Panc1 (cell line): ENCODE measurements at regions not wholly inside any gene's neighbourhood (a gene's known extent, or its start where the extent isn't known, plus 50 kb on each side); places are given as distances from the start of the nearest gene placed in this dataset.

Experiments
- ATAC-seq: fragments of 200-7000 bp; cut with Tn5 transposase; 2 replicates; pipeline ENCODE4 v1.9.1; 2020; ENCODE audit warnings: mild to moderate bottlenecking, moderate library complexity
- BruUV-seq: library from RNA; stranded (reverse); fragments of 400-500 nt; replicated peaks from 2 replicates; lab custom pipeline; 2021; lab: Mats Ljungman, UMichigan
- CTCF ChIA-PET: fragments of 300-600 bp; sonication (Branson Sonifier 250); formaldehyde crosslinking; loops from one replicate; lab custom pipeline; 2022; ENCODE audit warnings: antibody characterized with exemption; lab: Charles Lee
- POLR2A ChIA-PET: fragments of 300-600 bp; sonication (Branson Sonifier 250); formaldehyde crosslinking; loops from one replicate; lab custom pipeline; 2022; ENCODE audit warnings: antibody characterized with exemption; lab: Charles Lee
- DNase-seq: peaks from one replicate; pipeline ENCODE4 v3.0.0-alpha.2; 2010; ENCODE audit warnings: low read depth, low spot score
- H3K27ac ChIP-seq: 2 replicates; pipeline ENCODE4 v1.5.1; 2011; ENCODE audit warnings: mild to moderate bottlenecking, low read length, inconsistent platforms
- H3K27me3 ChIP-seq: fragments of 200-500 bp; sonication (Bioruptor generic); 2 replicates; pipeline ENCODE4 v1.6.0; 2014; ENCODE audit warnings: low read length, inconsistent platforms; ENCODE audit not compliant: control insufficient read depth, insufficient read depth
- H3K36me3 ChIP-seq: fragments of 200-500 bp; sonication (Bioruptor generic); 2 replicates; pipeline ENCODE4 v1.5.1; 2014; ENCODE audit warnings: inconsistent platforms, mild to moderate bottlenecking, low read length, moderate library complexity; ENCODE audit not compliant: control insufficient read depth, insufficient read depth
- H3K4me1 ChIP-seq: 2 replicates; pipeline ENCODE4 v1.5.1; 2011; ENCODE audit warnings: inconsistent platforms, mild to moderate bottlenecking, low read length, moderate library complexity; ENCODE audit not compliant: control insufficient read depth, insufficient read depth
- H3K4me3 ChIP-seq, 2 experiments: 2 replicates each; pipeline ENCODE4 v1.5.1; 2011 to 2012; ENCODE audit warnings: low read depth in 2 of 2, low read length in 2 of 2, mild to moderate bottlenecking in 2 of 2, inconsistent platforms in 1 of 2, moderate library complexity in 1 of 2
- H3K9me3 ChIP-seq: fragments of 200-500 bp; sonication (Bioruptor generic); 2 replicates; pipeline ENCODE4 v1.5.1; 2014; ENCODE audit warnings: low read depth, mild to moderate bottlenecking, inconsistent platforms, low read length, moderate library complexity; ENCODE audit not compliant: control insufficient read depth, insufficient read depth
- POLR2AphosphoS5 ChIP-seq: IDR thresholded peaks from 2 replicates; pipeline ENCODE4 v1.6.1; 2012; ENCODE audit warnings: mild to moderate bottlenecking, low read depth, low read length, moderate library complexity
- SIN3A ChIP-seq: IDR thresholded peaks from 2 replicates; pipeline ENCODE4 v1.6.1; 2012; ENCODE audit warnings: low read depth, mild to moderate bottlenecking, low read length, moderate library complexity, borderline replicate concordance; ENCODE audit not compliant: insufficient read depth
- TCF7L2 ChIP-seq: IDR thresholded peaks from 2 replicates; pipeline ENCODE4 v1.6.1; 2011; ENCODE audit warnings: mild to moderate bottlenecking, low read depth, low read length, inconsistent platforms
- in situ Hi-C: cut with HindIII; loops from 2 replicates; pipeline ENCODE4 v1.10.0; 2016; ENCODE audit warnings: low sequenced_read_pairs, low pct_unique_long_range_greater_than_20kb
- intact Hi-C: fragments of 100-400 bp; cut with micrococcal nuclease; formaldehyde crosslinking; loops from one replicate; pipeline ENCODE4 v1.10.0; 2022; ENCODE audit not compliant: unreplicated experiment
- TF ChIP-seq, protein P1 (sequence below): fragments of 450-650 bp; IDR thresholded peaks from 2 replicates; pipeline ENCODE4 v1.5.1; 2017; ENCODE audit warnings: mild to moderate bottlenecking
- TF ChIP-seq, protein P2 (sequence below), 2 experiments: IDR thresholded peaks; 2 replicates each; pipeline ENCODE4 v1.6.1; 2011 to 2012; ENCODE audit warnings: low read depth in 2 of 2, control low read depth in 1 of 2, low read length in 1 of 2, mild to moderate bottlenecking in 1 of 2, moderate library complexity in 1 of 2; ENCODE audit not compliant: insufficient read depth in 1 of 2

GRCh38 chr20:39146394-39146793 lies 184.2 kb downstream of the DHX35 start:
- CTCF ChIA-PET = no interaction called here
- ATAC-seq (no peak), DNase-seq (no peak)
- POLR2A ChIA-PET = no interaction called here
- Histone ChIP-seq H3K9me3 (no peaks in the 10 kb centered on the region), H3K27ac (no peak overlapping the region), H3K36me3 (no peaks in the 10 kb centered on the region), H3K27me3 (peaks cover 6% of the 10 kb centered on the region), H3K4me3 (no peak overlapping the region), H3K4me1 (no peaks in the 10 kb centered on the region)
- in situ Hi-C loops = no loop called here
- intact Hi-C loops = no loop called here
- TF ChIP-seq, protein P1, sequence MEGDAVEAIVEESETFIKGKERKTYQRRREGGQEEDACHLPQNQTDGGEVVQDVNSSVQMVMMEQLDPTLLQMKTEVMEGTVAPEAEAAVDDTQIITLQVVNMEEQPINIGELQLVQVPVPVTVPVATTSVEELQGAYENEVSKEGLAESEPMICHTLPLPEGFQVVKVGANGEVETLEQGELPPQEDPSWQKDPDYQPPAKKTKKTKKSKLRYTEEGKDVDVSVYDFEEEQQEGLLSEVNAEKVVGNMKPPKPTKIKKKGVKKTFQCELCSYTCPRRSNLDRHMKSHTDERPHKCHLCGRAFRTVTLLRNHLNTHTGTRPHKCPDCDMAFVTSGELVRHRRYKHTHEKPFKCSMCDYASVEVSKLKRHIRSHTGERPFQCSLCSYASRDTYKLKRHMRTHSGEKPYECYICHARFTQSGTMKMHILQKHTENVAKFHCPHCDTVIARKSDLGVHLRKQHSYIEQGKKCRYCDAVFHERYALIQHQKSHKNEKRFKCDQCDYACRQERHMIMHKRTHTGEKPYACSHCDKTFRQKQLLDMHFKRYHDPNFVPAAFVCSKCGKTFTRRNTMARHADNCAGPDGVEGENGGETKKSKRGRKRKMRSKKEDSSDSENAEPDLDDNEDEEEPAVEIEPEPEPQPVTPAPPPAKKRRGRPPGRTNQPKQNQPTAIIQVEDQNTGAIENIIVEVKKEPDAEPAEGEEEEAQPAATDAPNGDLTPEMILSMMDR = no peak
- no peak for TF ChIP-seq SIN3A
- TF ChIP-seq POLR2AphosphoS5 = no peak
- TF ChIP-seq, protein P2, sequence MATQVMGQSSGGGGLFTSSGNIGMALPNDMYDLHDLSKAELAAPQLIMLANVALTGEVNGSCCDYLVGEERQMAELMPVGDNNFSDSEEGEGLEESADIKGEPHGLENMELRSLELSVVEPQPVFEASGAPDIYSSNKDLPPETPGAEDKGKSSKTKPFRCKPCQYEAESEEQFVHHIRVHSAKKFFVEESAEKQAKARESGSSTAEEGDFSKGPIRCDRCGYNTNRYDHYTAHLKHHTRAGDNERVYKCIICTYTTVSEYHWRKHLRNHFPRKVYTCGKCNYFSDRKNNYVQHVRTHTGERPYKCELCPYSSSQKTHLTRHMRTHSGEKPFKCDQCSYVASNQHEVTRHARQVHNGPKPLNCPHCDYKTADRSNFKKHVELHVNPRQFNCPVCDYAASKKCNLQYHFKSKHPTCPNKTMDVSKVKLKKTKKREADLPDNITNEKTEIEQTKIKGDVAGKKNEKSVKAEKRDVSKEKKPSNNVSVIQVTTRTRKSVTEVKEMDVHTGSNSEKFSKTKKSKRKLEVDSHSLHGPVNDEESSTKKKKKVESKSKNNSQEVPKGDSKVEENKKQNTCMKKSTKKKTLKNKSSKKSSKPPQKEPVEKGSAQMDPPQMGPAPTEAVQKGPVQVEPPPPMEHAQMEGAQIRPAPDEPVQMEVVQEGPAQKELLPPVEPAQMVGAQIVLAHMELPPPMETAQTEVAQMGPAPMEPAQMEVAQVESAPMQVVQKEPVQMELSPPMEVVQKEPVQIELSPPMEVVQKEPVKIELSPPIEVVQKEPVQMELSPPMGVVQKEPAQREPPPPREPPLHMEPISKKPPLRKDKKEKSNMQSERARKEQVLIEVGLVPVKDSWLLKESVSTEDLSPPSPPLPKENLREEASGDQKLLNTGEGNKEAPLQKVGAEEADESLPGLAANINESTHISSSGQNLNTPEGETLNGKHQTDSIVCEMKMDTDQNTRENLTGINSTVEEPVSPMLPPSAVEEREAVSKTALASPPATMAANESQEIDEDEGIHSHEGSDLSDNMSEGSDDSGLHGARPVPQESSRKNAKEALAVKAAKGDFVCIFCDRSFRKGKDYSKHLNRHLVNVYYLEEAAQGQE (IDR thresholded peaks at IDR 0.05; ENCODE audit: insufficient read depth in 1 of 2, low read depth in 2 of 2, low read length in 1 of 2) = no peak
- no peak for TF ChIP-seq TCF7L2
- no TSS peak for BruUV-seq

DNA sequence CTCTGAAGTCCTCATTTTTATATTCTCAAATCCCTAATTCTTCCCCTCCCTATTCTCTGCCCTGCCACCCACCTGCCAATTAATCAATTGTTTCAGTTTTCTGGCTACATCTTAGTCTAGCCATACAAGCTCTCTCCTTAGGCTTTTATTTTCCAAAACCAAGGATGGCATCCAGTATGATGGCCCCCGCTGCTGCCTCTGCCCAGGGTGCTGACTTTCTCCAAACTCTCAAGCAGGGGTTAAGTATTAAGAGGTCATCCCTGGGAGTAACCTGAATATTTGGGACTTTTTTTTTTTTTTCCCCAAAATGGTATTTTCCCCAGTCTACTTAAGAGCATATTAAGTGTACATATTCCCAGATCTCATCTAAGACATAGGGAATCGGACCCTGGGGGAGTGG lies 183.8 kb downstream of the DHX35 start:
- Histone ChIP-seq H3K4me1 (no peaks in the 10 kb centered on the region), H3K9me3 (no peaks in the 10 kb centered on the region), H3K36me3 (no peaks in the 10 kb centered on the region), H3K27me3 (peaks cover 6% of the 10 kb centered on the region), H3K27ac (no peak overlapping the region), H3K4me3 (no peak overlapping the region)
- ATAC-seq = no peak
- ChIA-PET CTCF (interaction anchor here (0.7 kb wide), 1 partner anchor 51 kb away, joined by 6 read pairs; no protein-coding TSS in a partner anchor), POLR2A (no interaction called here)
- intact Hi-C loops (no loop called here), in situ Hi-C loops (no loop called here)
- no peak for TF ChIP-seq POLR2AphosphoS5
- TF ChIP-seq SIN3A = no peak
- no peak for TF ChIP-seq TCF7L2
- TF ChIP-seq, protein P2 (IDR thresholded peaks at IDR 0.05; ENCODE audit: insufficient read depth in 1 of 2, low read depth in 2 of 2, low read length in 1 of 2) = no peak
- TF ChIP-seq, protein P1 = no peak
- no TSS peak for BruUV-seq
- DNase-seq = no peak
